HepG2 (cell line): ENCODE measurements at regions not wholly inside any gene's neighbourhood (a gene's known extent, or its start where the extent isn't known, plus 50 kb on each side); places are given as distances from the start of the nearest gene placed in this dataset.

Source experiments
- ATAC-seq: fragments of 200-7000 bp; cut with Tn5 transposase; 3 replicates; pipeline ENCODE4 v1.9.1; 2020; ENCODE audit warnings: mild to moderate bottlenecking, moderate library complexity
- BruUV-seq: library from RNA; stranded (reverse); fragments of 400-500 nt; replicated peaks from 2 replicates; lab custom pipeline; 2021; lab: Mats Ljungman, UMichigan
- CTCF ChIA-PET: fragments of 300-600 bp; formaldehyde crosslinking; extraction: SDS; loops from one replicate; lab custom pipeline; 2021; ENCODE audit warnings: low total read pairs, inconsistent platforms, low intra/inter-chr PET ratio; lab: Yijun Ruan, JAX
- POLR2A ChIA-PET: fragments of 350-600 bp; sonication (Branson Sonifier 250); formaldehyde crosslinking; loops from one replicate; lab custom pipeline; 2020; ENCODE audit warnings: antibody characterized with exemption, inconsistent platforms; lab: Yijun Ruan, JAX
- DNase-seq: peaks from one replicate; pipeline ENCODE4 v3.0.0-alpha.2; 2015; ENCODE audit warnings: low spot score
- FAIRE-seq: peaks from 3 replicates; lab custom pipeline; 2011; peaks lifted over from hg19 to GRCh38; lab: Jason Lieb, UNC
- H2AFZ ChIP-seq: one replicate; pipeline ENCODE4 v1.6.1; 2011; ENCODE audit warnings: low read length, inconsistent platforms
- H3K27ac ChIP-seq: fragments of 300-600 bp; 3 replicates; pipeline ENCODE4 v1.8.0; 2011; ENCODE audit warnings: mixed run types, mild to moderate bottlenecking, mixed read lengths, low read length, inconsistent platforms; ENCODE audit not compliant: insufficient read depth; ENCODE audit errors: extremely low read length
- H3K27me3 ChIP-seq, 2 experiments: fragments of 200-600 bp in 1 of 2; 2 replicates in 1 of 2; 3 replicates in 1 of 2; pipeline versions ENCODE4 v1.6.0 to v1.8.0; 2011; ENCODE audit warnings: low read length in 2 of 2, mild to moderate bottlenecking in 2 of 2, moderate library complexity in 2 of 2, inconsistent platforms in 1 of 2; ENCODE audit not compliant: insufficient read depth in 2 of 2, control insufficient read depth in 1 of 2
- H3K36me3 ChIP-seq, 2 experiments: fragments of 200-600 bp in 1 of 2; replicated peaks in 1 of 2; 2 replicates in 1 of 2; 3 replicates in 1 of 2; pipeline versions ENCODE4 v1.5.1 to v1.8.0; 2011; ENCODE audit warnings: low read length in 2 of 2, inconsistent platforms in 1 of 2; ENCODE audit not compliant: insufficient read depth in 2 of 2, control insufficient read depth in 1 of 2
- H3K4me1 ChIP-seq: 2 replicates; pipeline ENCODE4 v1.5.1; 2012; ENCODE audit warnings: low read length, inconsistent platforms; ENCODE audit not compliant: insufficient read depth
- H3K4me2 ChIP-seq: 2 replicates; pipeline ENCODE4 v1.6.0; 2011; ENCODE audit warnings: low read depth, low read length, inconsistent platforms
- H3K4me3 ChIP-seq, 3 experiments: fragments of 200-600 bp in 1 of 3; sonication (generic), shearing (Covaris generic) in 1 of 3; replicated peaks in 1 of 3; 2 replicates each; pipeline ENCODE4 v1.5.1; 2011 to 2016; ENCODE audit warnings: low read length in 3 of 3, inconsistent platforms in 2 of 3, low read depth in 2 of 3, mild to moderate bottlenecking in 2 of 3, control low read depth in 1 of 3, mixed read lengths in 1 of 3; ENCODE audit not compliant: insufficient read depth in 1 of 3
- H3K79me2 ChIP-seq: one replicate; pipeline ENCODE4 v1.6.1; 2011; ENCODE audit warnings: low read length, inconsistent platforms; ENCODE audit not compliant: insufficient read depth
- H3K9ac ChIP-seq: 2 replicates; pipeline ENCODE4 v1.6.0; 2011; ENCODE audit warnings: mild to moderate bottlenecking, low read depth, low read length, inconsistent platforms; ENCODE audit not compliant: insufficient read depth
- H3K9me3 ChIP-seq: 2 replicates; pipeline ENCODE4 v1.5.1; 2012; ENCODE audit warnings: mild to moderate bottlenecking, low read length
- H4K20me1 ChIP-seq: 2 replicates; pipeline ENCODE4 v1.6.0; 2011; ENCODE audit warnings: inconsistent platforms, mild to moderate bottlenecking, low read length, moderate library complexity; ENCODE audit not compliant: insufficient read depth
- AGO2 ChIP-seq: fragments of 200-400 bp; formaldehyde crosslinking; optimal IDR thresholded peaks from 2 replicates; pipeline ENCODE3; 2017; ENCODE audit warnings: mild to moderate bottlenecking, low read depth, low read length, moderate library complexity
- REST ChIP-seq, 2 experiments: IDR thresholded peaks; 2 replicates each; pipeline ENCODE4 v1.6.1; 2011 to 2012; ENCODE audit warnings: low read length in 2 of 2, borderline replicate concordance in 1 of 2, low read depth in 1 of 2, mild to moderate bottlenecking in 1 of 2, moderate library complexity in 1 of 2
- SETDB1 ChIP-seq: sonication (generic); formaldehyde crosslinking; IDR thresholded peaks from 2 replicates; pipeline ENCODE4 v1.5.1; 2020; ENCODE audit warnings: missing genetic modification reagents, mild to moderate bottlenecking, borderline replicate concordance
- SMYD3 ChIP-seq: sonication (generic); formaldehyde crosslinking; IDR thresholded peaks from 2 replicates; pipeline ENCODE4 v1.8.1; 2023; ENCODE audit warnings: mild to moderate bottlenecking, missing genetic modification reagents
- ZFP37 ChIP-seq: sonication (generic); formaldehyde crosslinking; IDR thresholded peaks from 2 replicates; pipeline ENCODE4 v1.4.0; 2020; ENCODE audit warnings: missing genetic modification reagents, borderline replicate concordance
- ZMYM2 ChIP-seq: sonication (generic); formaldehyde crosslinking; IDR thresholded peaks from 2 replicates; pipeline ENCODE4 v1.8.0; 2022; ENCODE audit warnings: mild to moderate bottlenecking, missing genetic modification reagents
- ZNF160 ChIP-seq: sonication (generic); formaldehyde crosslinking; IDR thresholded peaks from 2 replicates; pipeline ENCODE4 v1.8.0; 2022; ENCODE audit warnings: mild to moderate bottlenecking, inconsistent platforms, missing genetic modification reagents
- ZNF879 ChIP-seq: sonication (generic); formaldehyde crosslinking; IDR thresholded peaks from 2 replicates; pipeline ENCODE4 v1.8.1; 2023; ENCODE audit warnings: missing genetic modification reagents
- WGBS: methylation state at CpG from one replicate; pipeline ENCODE4 v1.1.6; 2017; ENCODE audit warnings: low lambda C conversion rate; 5-methylcytosine and 5-hydroxymethylcytosine counted together
- in situ Hi-C: cut with HindIII; loops from 2 replicates; pipeline ENCODE4 v1.10.0; 2017; ENCODE audit warnings: low pct_unique_long_range_greater_than_20kb; ENCODE audit not compliant: extremely low pct_ligation_motif_present
- intact Hi-C: fragments of 100-400 bp; cut with micrococcal nuclease; formaldehyde crosslinking; loops from one replicate; pipeline ENCODE4 v1.10.0; 2022; ENCODE audit not compliant: unreplicated experiment
- TF ChIP-seq, protein P1 (sequence below): sonication (generic); formaldehyde crosslinking; IDR thresholded peaks from 2 replicates; pipeline ENCODE4 v1.4.0; 2020; ENCODE audit warnings: missing genetic modification reagents, borderline replicate concordance
- TF ChIP-seq, protein P2 (sequence below): sonication (generic); formaldehyde crosslinking; IDR thresholded peaks from 2 replicates; pipeline ENCODE4 v1.4.0; 2020; ENCODE audit warnings: mild to moderate bottlenecking, missing genetic modification reagents

DNA sequence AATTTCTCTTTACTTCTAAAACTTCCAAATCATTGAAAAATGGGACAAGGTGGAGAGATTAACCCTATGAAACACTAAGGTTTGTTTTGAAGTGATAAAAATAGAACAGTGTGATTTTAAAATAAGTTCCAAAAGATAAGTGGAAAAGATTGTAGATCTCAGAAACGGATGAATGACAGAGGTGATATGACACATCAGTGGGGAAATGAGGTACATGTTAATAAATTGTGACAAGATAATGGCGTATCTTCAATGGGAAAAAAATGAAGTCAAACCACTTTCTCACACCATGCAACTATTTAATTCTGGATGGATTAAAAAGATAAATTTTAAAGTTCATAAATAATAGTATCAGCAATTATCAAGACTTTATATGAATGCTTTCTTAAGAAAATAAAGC is 159.7 kb upstream of the VWC2 start:
- Histone ChIP-seq H3K79me2 (no peaks in the 10 kb centered on the region), H3K27ac (no peak overlapping the region), H3K4me3 (no peak overlapping the region)
- intact Hi-C loops = no loop called here
- ATAC-seq = no peak
- TF ChIP-seq ZMYM2 (CRISPR knock-in tag) (no peak), SMYD3 (no peak), ZFP37 (no peak), REST (IDR thresholded peaks at IDR 0.05; ENCODE audit: borderline replicate concordance in 1 of 2, low read depth in 1 of 2, low read length in 2 of 2) (no peak), ZNF879 (CRISPR knock-in tag) (no peak), AGO2 (no peak), ZNF160 (CRISPR knock-in tag) (no peak), SETDB1 (no peak)
- TF ChIP-seq, protein P1, sequence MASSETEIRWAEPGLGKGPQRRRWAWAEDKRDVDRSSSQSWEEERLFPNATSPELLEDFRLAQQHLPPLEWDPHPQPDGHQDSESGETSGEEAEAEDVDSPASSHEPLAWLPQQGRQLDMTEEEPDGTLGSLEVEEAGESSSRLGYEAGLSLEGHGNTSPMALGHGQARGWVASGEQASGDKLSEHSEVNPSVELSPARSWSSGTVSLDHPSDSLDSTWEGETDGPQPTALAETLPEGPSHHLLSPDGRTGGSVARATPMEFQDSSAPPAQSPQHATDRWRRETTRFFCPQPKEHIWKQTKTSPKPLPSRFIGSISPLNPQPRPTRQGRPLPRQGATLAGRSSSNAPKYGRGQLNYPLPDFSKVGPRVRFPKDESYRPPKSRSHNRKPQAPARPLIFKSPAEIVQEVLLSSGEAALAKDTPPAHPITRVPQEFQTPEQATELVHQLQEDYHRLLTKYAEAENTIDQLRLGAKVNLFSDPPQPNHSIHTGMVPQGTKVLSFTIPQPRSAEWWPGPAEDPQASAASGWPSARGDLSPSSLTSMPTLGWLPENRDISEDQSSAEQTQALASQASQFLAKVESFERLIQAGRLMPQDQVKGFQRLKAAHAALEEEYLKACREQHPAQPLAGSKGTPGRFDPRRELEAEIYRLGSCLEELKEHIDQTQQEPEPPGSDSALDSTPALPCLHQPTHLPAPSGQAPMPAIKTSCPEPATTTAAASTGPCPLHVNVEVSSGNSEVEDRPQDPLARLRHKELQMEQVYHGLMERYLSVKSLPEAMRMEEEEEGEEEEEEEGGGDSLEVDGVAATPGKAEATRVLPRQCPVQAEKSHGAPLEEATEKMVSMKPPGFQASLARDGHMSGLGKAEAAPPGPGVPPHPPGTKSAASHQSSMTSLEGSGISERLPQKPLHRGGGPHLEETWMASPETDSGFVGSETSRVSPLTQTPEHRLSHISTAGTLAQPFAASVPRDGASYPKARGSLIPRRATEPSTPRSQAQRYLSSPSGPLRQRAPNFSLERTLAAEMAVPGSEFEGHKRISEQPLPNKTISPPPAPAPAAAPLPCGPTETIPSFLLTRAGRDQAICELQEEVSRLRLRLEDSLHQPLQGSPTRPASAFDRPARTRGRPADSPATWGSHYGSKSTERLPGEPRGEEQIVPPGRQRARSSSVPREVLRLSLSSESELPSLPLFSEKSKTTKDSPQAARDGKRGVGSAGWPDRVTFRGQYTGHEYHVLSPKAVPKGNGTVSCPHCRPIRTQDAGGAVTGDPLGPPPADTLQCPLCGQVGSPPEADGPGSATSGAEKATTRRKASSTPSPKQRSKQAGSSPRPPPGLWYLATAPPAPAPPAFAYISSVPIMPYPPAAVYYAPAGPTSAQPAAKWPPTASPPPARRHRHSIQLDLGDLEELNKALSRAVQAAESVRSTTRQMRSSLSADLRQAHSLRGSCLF (CRISPR knock-in tag) = no peak
- TF ChIP-seq, protein P2, sequence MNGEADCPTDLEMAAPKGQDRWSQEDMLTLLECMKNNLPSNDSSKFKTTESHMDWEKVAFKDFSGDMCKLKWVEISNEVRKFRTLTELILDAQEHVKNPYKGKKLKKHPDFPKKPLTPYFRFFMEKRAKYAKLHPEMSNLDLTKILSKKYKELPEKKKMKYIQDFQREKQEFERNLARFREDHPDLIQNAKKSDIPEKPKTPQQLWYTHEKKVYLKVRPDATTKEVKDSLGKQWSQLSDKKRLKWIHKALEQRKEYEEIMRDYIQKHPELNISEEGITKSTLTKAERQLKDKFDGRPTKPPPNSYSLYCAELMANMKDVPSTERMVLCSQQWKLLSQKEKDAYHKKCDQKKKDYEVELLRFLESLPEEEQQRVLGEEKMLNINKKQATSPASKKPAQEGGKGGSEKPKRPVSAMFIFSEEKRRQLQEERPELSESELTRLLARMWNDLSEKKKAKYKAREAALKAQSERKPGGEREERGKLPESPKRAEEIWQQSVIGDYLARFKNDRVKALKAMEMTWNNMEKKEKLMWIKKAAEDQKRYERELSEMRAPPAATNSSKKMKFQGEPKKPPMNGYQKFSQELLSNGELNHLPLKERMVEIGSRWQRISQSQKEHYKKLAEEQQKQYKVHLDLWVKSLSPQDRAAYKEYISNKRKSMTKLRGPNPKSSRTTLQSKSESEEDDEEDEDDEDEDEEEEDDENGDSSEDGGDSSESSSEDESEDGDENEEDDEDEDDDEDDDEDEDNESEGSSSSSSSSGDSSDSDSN (CRISPR knock-in tag) = no peak
- TF ChIP-seq, all 625 proteins: peak for 0
- Histone ChIP-seq H3K27me3 (no peaks in the 10 kb centered on the region), H3K36me3 (no peaks in the 10 kb centered on the region), H3K4me1 (no peaks in the 10 kb centered on the region), H3K9me3 (peaks cover 27% of the 10 kb centered on the region), H4K20me1 (no peaks in the 10 kb centered on the region), H3K9ac (no peak overlapping the region), H2AFZ (no peak overlapping the region), H3K4me2 (no peak overlapping the region)
- BruUV-seq = no TSS peak
- DNase-seq (no peak), FAIRE-seq (no peak)
- ChIA-PET POLR2A (no interaction called here), CTCF (no interaction called here)
- in situ Hi-C loops = no loop called here
- 2% methylated on average over 2 of the region's 2 CpGs for WGBS
